HAP-1 (cell line): ENCODE measurements at regions not wholly inside any gene's neighbourhood (a gene's known extent, or its start where the extent isn't known, plus 50 kb on each side); places are given as distances from the start of the nearest gene placed in this dataset.

Experiments
- DNase-seq, 2 experiments: peaks; one replicate each; pipeline ENCODE4 v3.0.0-alpha.2; 2016 to 2020; ENCODE audit warnings: low spot score in 2 of 2
- H3K27me3 ChIP-seq: fragments of 250-450 bp; sonication (Bioruptor Pico); 2 replicates; pipeline ENCODE4 v1.5.1; 2020; ENCODE audit warnings: low read depth, mild to moderate bottlenecking, moderate library complexity
- H3K36me3 ChIP-seq: fragments of 250-450 bp; sonication (Bioruptor Pico); replicated peaks from 2 replicates; pipeline ENCODE4 v1.5.1; 2020; ENCODE audit warnings: mild to moderate bottlenecking
- H3K4me1 ChIP-seq: fragments of 250-450 bp; sonication (Bioruptor Pico); 2 replicates; pipeline ENCODE4 v1.5.1; 2020; ENCODE audit warnings: mild to moderate bottlenecking
- H3K4me3 ChIP-seq: fragments of 250-450 bp; sonication (Bioruptor Pico); 2 replicates; pipeline ENCODE4 v1.5.1; 2020; ENCODE audit warnings: mild to moderate bottlenecking, moderate library complexity
- H3K9me3 ChIP-seq: fragments of 250-450 bp; sonication (Bioruptor Pico); 2 replicates; pipeline ENCODE4 v1.5.1; 2020; ENCODE audit warnings: mild to moderate bottlenecking, moderate library complexity
- in situ Hi-C: fragments of 300-500 bp; cut with MboI; formaldehyde crosslinking; loops from 3 replicates; pipeline ENCODE4 v1.14.3; 2020; ENCODE audit warnings: low sequenced_read_pairs, inconsistent platforms, mixed read lengths

DNA sequence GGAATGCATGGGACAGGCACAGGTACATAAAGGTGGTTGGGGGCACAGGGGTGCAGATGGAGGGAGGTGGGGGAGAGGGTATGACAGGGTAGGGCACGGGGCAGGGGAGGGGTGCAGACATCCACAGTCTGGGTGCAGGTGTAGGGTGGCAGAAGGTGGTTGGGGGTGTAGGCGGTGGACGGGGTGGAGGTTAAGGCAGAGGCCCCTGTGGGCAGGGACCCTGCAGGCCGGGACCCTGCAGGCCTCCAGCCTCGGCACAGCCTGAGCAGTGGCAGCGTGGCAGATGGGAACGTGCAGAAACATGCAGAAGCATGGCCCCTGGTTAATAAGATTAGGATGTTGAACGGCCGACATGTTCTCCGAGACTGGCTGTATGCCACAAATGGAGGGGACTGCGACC is 115.2 kb downstream of the RBFOX3 start:
- in situ Hi-C loops, result no loop called here
- no peak overlapping the region for H3K4me3 ChIP-seq
- no peaks in the 10 kb centered on the region for H3K4me1 ChIP-seq
- no peaks in the 10 kb centered on the region for H3K27me3 ChIP-seq
- no peak for DNase-seq
- no peaks in the 10 kb centered on the region for H3K36me3 ChIP-seq
- no peaks in the 10 kb centered on the region for H3K9me3 ChIP-seq

DNA sequence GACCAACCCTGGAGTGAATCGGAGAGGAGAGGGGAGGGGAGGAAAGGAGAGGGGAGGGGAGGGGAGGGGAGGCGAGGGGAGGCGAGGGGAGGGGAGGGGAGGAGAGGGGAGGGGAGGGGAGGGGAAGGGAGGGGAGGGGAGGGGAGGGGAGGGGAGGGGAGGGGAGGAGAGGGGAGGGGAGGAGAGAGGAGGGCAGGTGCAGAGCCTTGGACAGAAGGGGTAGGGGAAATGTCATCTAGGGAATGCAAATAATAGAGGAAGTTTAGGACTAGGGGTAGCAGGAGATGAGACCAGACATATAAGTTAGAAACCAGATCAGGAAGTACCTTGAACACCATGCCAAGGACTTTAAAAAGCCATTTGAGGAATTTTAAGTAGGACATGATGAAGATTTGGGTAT is 119.8 kb downstream of the RBFOX3 start:
- Histone ChIP-seq H3K4me1 (no peaks in the 10 kb centered on the region), H3K4me3 (no peak overlapping the region), H3K9me3 (no peaks in the 10 kb centered on the region), H3K36me3 (no peaks in the 10 kb centered on the region), H3K27me3 (peaks cover 5% of the 10 kb centered on the region; the same call in 1 of the 2 replicates)
- DNase-seq, result no peak
- in situ Hi-C loops, result no loop called here

DNA sequence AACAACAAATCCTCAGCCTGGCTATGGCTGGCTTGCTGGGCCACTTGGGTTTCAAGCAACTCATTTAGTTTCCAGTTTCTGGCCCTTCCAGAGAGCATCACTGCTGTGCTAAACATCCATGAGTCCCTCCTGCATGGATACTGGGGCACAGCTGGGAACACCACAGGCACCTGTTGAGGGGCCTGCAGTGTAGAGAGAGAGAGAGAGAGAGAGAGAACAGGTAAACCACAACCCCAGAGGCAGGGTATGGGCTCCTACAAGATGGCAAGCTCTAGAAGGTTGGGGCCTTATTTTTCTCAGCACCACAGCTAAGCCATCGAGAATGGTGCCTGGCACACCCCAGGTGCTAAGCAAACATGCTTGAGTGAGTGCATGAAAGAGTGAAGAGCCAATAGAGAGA is 120.3 kb downstream of the RBFOX3 start:
- Histone ChIP-seq H3K4me1 (no peaks in the 10 kb centered on the region), H3K9me3 (no peaks in the 10 kb centered on the region), H3K27me3 (peaks cover 9% of the 10 kb centered on the region; the same call in 1 of the 2 replicates), H3K36me3 (no peaks in the 10 kb centered on the region), H3K4me3 (no peak overlapping the region)
- no peak for DNase-seq
- in situ Hi-C loops, result no loop called here

DNA sequence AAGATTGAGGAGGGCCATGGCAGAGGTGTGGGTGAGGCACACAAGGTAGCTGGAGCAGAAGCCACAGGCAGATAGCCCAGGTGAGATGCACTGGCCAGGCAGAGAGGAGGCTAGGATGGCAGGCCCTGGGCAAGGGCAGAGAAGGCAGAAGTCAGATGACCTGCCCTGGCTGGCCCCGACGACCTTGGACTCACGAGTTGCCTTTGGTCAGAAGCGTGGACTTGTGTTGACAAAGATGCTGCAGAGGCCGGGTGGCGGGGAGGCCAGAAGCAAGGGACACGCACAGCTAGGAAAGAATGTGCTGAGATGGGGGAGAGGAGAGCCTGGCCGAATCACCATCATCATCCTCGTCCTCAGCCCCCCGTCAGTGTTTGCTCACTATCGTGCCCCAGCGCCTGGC is 123.7 kb downstream of the RBFOX3 start:
- in situ Hi-C loops, result no loop called here
- no peak overlapping the region for H3K4me3 ChIP-seq
- no peaks in the 10 kb centered on the region for H3K36me3 ChIP-seq
- no peaks in the 10 kb centered on the region for H3K9me3 ChIP-seq
- no peaks in the 10 kb centered on the region for H3K4me1 ChIP-seq
- H3K27me3 ChIP-seq, result peaks cover 15% of the 10 kb centered on the region; the same call in 1 of the 2 replicates
- DNase-seq, result no peak

- DNase-seq, result no peak
- in situ Hi-C loops, result no loop called here
- Histone ChIP-seq H3K27me3 (peaks cover 24% of the 10 kb centered on the region), H3K9me3 (no peaks in the 10 kb centered on the region), H3K36me3 (no peaks in the 10 kb centered on the region), H3K4me1 (no peaks in the 10 kb centered on the region), H3K4me3 (no peak overlapping the region)
Measured at GRCh38 chr17:79485991-79486390, 124.9 kb downstream of the RBFOX3 start.

DNA sequence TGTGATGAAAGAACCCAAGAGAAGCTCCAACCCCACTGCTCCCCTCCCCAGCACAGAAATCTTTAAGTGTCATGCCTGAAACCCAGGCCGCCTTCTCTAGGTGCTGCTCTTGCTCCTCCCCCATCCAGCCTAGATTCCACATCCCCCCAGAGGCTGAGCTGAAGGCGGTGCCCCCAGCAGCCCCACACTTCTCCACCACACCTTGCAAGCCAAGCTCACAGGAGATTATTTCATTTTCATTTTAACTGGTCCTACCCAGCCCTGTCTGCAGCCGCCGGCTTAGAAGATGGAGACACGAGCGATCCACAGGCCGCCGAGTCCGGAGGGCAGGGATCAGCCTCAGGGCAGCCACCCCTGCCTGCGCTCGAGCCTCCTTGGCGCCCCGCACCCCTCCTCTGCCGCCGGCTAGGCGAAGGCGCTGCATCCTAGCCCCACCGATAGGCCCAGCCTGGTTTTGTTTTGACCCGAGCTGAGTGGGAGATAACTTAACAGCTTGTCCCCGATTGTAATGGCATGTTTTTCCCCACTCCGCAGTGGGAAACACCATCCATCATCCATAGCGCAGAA is 125.3 kb downstream of the RBFOX3 start:
- DNase-seq, result no peak
- no peaks in the 10 kb centered on the region for H3K36me3 ChIP-seq
- H3K4me3 ChIP-seq, result no peak overlapping the region
- H3K9me3 ChIP-seq, result no peaks in the 10 kb centered on the region
- H3K27me3 ChIP-seq, result peaks cover 27% of the 10 kb centered on the region
- no peaks in the 10 kb centered on the region for H3K4me1 ChIP-seq
- in situ Hi-C loops, result no loop called here

GRCh38 chr17:79484600-79485418 is 126.0 kb downstream of the RBFOX3 start:
- in situ Hi-C loops, result no loop called here
- Histone ChIP-seq H3K4me1 (no peaks in the 10 kb centered on the region), H3K9me3 (no peaks in the 10 kb centered on the region), H3K4me3 (no peak overlapping the region), H3K27me3 (peaks cover 27% of the 10 kb centered on the region), H3K36me3 (no peaks in the 10 kb centered on the region)
- DNase-seq, result no peak

DNA sequence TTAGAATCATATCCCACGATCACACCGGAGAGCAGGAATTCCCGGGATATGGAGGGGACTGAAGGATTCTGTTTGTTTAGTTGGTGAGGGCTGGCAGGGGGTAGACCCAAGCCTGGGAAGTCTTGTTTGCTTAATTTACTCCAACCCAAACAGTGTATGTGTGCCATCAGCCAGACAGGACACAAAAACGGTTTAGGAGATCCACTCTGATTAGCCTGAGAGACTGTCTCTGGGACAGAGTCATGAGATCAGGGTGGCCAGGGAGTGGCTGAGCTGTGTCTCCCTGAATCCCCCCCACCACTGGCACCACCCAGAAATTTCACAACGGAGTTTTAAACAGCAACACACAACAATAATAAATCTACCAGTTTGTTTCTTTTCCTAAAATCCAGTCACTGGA is 127.0 kb downstream of the RBFOX3 start:
- Histone ChIP-seq H3K4me1 (no peaks in the 10 kb centered on the region), H3K27me3 (peaks cover 30% of the 10 kb centered on the region), H3K36me3 (no peaks in the 10 kb centered on the region), H3K4me3 (no peak overlapping the region), H3K9me3 (no peaks in the 10 kb centered on the region)
- in situ Hi-C loops, result no loop called here
- DNase-seq, result no peak

- Histone ChIP-seq H3K27me3 (peaks cover 39% of the 10 kb centered on the region), H3K4me1 (no peaks in the 10 kb centered on the region)
- in situ Hi-C loops, result no loop called here
Measured at GRCh38 chr17:79482727-79483521, 127.9 kb downstream of the RBFOX3 start.

GRCh38 chr17:79479876-79480275 is 131.0 kb downstream of the RBFOX3 start:
- Histone ChIP-seq H3K4me1 (no peaks in the 10 kb centered on the region), H3K4me3 (no peak overlapping the region), H3K27me3 (peaks cover 47% of the 10 kb centered on the region), H3K36me3 (no peaks in the 10 kb centered on the region), H3K9me3 (no peaks in the 10 kb centered on the region)
- DNase-seq, result no peak
- in situ Hi-C loops, result no loop called here

More at GRCh38 chr17:79482727-79483521, 127.9 kb downstream of the RBFOX3 start:
- H3K9me3 ChIP-seq, result no peaks in the 10 kb centered on the region
- no peak for DNase-seq
- H3K4me3 ChIP-seq, result no peak overlapping the region
- H3K36me3 ChIP-seq, result no peaks in the 10 kb centered on the region

DNA sequence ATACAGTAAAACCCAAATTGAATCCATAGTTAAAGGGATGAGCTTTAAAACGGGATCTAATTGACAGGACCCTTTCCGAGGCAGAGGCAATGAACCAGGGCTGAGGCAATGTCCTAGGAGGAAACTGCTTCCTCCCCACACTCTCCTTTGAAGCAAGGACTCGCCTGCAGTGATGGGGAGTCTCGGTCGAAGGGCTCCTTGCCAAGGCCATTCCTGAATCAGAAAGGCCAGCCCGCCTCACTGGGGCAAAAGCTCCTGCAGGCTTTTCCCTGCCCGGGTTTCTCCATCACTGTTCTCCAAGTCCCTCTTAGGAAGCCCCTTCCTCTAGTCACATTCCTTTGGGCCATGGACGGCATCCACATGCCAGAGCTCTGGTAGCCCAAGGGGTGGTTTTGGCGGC is 132.0 kb downstream of the RBFOX3 start:
- DNase-seq, result no peak
- Histone ChIP-seq H3K36me3 (no peaks in the 10 kb centered on the region), H3K27me3 (peaks cover 53% of the 10 kb centered on the region), H3K4me1 (no peaks in the 10 kb centered on the region), H3K9me3 (no peaks in the 10 kb centered on the region), H3K4me3 (no peak overlapping the region)
- in situ Hi-C loops, result no loop called here

GRCh38 chr17:79478051-79478461 is 132.8 kb downstream of the RBFOX3 start:
- H3K4me3 ChIP-seq, result no peak overlapping the region
- in situ Hi-C loops, result no loop called here
- DNase-seq, result no peak
- no peaks in the 10 kb centered on the region for H3K9me3 ChIP-seq
- no peaks in the 10 kb centered on the region for H3K4me1 ChIP-seq
- peaks cover 55% of the 10 kb centered on the region for H3K27me3 ChIP-seq
- H3K36me3 ChIP-seq, result no peaks in the 10 kb centered on the region

DNA sequence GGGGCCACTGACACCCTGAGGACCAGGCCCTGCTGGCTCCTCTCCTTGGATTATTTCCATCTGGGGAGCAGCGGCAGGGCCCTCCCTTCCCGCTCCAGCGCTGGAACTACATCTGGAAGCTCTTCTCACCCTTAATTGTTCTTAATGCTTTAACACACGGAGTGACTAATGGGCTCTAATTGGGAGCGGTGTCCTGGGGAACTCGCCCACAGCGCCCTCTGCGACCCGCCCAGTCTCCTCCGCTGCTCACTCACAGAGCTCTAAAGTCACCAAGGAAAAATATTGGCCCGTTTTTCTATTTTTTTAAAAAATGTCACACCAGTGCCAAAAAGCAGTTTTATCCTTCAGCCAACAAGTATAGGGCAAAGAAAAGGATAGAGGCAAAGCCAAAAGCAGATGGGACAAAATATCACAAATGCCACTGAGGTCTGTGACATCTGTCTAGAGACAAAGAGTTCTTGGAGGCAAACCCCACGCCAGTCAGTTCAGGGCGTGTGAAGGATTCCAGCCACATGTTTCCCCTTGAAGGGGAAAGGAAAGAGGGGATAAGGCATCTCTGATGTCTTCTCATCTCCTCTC is 134.7 kb downstream of the RBFOX3 start:
- H3K36me3 ChIP-seq, result no peaks in the 10 kb centered on the region
- DNase-seq, result no peak
- no peaks in the 10 kb centered on the region for H3K9me3 ChIP-seq
- H3K4me3 ChIP-seq, result no peak overlapping the region
- in situ Hi-C loops, result no loop called here
- H3K4me1 ChIP-seq, result no peaks in the 10 kb centered on the region
- peaks cover 50% of the 10 kb centered on the region for H3K27me3 ChIP-seq
